Stimulated activated CD4-positive, alpha-beta T cell treated with anti-CD3 and anti-CD28 coated beads, Interleukin-2, amount 100 ng/mL, for 24 hours (primary cell): ENCODE measurements at regions not wholly inside any gene's neighbourhood (a gene's known extent, or its start where the extent isn't known, plus 50 kb on each side); places are given as distances from the start of the nearest gene placed in this dataset.
"Not testable (repeated sequence)": the region's sequence is repeated elsewhere in the genome, so short reads cannot be mapped to it uniquely, and the experiment has no call there.

ENCODE experiments used
- DNase-seq, 2 donors: peaks; one replicate each; pipeline ENCODE4 v3.0.0-alpha.2; 2020

- no peak for DNase-seq
Measured at GRCh38 chr5:68679041-68679440, 414.8 kb upstream of the SLC30A5 start.

DNA sequence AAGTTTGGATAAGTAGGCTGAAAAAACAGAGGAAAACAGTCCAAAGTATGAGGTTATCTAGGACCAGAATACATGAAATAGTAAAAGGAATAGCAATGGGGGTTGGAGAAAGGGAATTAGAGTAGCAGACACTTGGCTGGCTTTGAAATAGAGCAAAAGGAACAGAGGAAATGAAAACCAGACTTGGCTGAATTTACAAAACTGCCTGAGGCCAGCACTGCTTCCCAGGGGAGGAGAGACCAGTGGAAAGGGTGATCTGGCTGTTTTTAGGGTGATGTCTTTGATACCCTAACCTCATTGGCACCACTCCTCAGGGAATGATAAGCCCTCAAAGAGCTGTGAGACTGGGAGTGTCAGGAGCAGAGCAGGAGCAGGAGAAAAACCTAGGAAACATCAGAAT is 413.4 kb upstream of the SLC30A5 start:
- no peak for DNase-seq

GRCh38 chr5:68681929-68682328 is 411.9 kb upstream of the SLC30A5 start:
- no peak for DNase-seq

GRCh38 chr5:68682400-68683160 is 411.2 kb upstream of the SLC30A5 start:
- DNase-seq = no peak

DNA sequence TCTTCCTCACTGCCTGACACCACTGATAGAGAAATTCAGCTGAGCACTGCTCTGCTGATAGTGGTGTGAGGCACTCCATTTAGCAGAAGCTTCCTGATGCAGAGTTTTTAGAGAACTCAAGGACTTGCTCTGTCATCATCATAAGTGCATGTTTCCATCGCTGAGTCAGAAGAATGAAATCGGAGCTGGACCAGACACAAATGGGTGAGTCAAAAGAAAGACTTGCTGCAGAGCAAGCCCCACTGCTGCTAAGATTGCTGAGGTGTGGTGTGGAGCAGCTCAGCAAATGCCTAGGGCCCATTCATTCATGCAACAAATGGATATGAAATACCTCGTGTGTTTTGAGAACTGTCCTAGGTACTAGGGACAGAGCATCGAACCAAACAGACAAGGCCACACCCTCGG is 410.2 kb upstream of the SLC30A5 start:
- no peak for DNase-seq

DNA sequence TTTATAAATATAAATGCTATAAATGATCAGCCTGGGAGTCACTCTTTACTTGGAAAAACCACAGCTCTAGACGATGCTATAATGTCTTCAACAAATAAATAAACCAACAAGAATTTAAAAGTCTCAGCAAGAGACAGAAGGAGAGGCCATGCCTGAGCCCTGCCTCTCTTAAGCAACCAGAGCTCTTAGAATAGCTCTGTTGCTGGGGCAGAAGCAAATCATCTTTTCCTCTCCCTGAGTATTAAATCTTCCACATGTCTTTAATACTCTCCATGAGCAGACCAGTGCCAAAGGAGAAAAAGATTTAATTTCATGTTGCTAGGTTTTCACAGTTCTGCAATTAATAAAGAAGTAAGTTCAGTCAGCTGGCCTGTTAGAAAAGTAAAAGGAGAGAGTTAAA is 408.0 kb upstream of the SLC30A5 start:
- no peak for DNase-seq

- no peak for DNase-seq
Measured at GRCh38 chr5:68688547-68688946, 405.3 kb upstream of the SLC30A5 start.

DNA sequence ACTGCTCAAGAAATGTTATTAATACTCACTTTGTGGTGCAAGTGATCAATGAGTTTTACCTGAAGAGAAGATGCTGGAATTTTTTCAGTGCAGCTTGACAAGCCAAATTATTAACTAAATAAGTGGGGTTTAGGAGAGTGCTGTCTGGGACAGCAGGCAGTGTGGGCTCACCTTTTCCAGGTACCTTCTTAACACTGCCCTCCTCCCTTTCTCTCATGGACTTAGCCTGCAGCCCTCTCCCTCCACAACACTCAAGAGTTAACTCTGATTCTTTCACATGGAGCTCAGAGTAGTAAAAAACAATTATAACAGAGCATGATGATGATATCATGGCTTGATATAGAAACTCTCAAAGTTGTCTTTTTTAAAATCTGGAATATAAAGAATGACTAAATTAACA is 404.8 kb upstream of the SLC30A5 start:
- no peak for DNase-seq

GRCh38 chr5:68691874-68692273 is 401.9 kb upstream of the SLC30A5 start:
- DNase-seq = not testable (repeated sequence)

DNA sequence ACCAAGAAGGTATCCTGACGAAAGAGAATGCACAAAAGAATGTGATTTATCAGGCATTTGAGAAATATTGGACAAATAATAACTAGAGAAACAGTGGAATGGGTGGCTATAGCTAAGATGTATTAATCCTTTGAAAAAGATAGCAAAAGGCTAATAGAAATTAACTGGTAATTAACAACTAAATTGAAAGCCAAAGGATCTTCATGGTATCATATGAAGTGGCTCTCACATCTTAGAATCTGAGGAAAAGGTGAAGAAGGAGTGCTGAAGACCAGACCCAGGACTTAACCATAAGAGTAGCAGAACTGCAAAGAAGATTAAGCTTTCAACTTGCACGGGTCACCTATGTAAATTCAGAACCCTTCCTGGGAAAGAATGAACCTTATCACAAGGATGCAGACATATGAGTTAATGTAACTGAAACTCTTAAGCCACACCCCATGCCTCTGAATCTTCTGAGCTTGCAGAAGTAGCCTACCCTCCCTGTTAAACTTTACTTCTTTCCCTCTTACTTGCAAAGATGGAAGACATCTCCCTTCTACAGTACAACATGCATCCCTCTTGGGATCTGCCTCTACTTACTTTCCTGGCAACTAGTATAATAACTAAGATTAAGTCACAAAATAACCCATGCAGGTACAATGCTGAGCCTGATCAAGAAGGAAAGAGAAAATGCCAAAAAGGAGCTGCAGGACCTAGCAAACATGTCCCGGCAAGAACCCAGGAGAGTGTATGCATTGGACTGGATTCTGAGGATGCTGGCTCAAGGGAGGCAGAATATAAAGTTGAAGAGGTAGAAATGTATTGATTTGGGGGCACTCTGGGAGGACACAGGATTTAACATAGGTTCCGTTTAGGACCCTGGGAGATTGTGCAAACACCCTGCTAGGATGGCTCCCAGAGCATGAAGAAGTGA is 395.5 kb upstream of the SLC30A5 start:
- DNase-seq = no peak

- DNase-seq = no peak
Measured at GRCh38 chr5:68699966-68700365, 393.8 kb upstream of the SLC30A5 start.

GRCh38 chr5:68707575-68707974 is 386.2 kb upstream of the SLC30A5 start:
- no peak for DNase-seq

- DNase-seq = no peak
Measured at GRCh38 chr5:68708156-68708841, 385.5 kb upstream of the SLC30A5 start.

DNA sequence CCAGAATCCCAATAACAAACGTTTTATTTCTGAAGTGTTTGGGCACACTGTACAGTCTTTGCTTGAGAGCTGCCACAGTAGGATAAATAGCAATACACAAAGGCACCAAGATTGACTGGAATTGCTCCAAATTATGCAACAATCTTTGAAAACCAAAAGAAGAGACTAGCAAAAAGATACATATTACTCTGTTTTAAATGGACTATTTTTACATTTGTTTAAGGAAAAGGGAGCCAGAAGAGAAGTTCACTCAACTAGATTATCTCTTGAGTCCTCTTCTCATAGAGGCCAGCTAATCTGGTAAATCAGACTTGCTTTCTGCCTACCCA is 385.0 kb upstream of the SLC30A5 start:
- DNase-seq = no peak

- no peak for DNase-seq
Measured at GRCh38 chr5:68709239-68709638, 384.6 kb upstream of the SLC30A5 start.

GRCh38 chr5:68710514-68710913 is 383.3 kb upstream of the SLC30A5 start:
- no peak for DNase-seq

DNA sequence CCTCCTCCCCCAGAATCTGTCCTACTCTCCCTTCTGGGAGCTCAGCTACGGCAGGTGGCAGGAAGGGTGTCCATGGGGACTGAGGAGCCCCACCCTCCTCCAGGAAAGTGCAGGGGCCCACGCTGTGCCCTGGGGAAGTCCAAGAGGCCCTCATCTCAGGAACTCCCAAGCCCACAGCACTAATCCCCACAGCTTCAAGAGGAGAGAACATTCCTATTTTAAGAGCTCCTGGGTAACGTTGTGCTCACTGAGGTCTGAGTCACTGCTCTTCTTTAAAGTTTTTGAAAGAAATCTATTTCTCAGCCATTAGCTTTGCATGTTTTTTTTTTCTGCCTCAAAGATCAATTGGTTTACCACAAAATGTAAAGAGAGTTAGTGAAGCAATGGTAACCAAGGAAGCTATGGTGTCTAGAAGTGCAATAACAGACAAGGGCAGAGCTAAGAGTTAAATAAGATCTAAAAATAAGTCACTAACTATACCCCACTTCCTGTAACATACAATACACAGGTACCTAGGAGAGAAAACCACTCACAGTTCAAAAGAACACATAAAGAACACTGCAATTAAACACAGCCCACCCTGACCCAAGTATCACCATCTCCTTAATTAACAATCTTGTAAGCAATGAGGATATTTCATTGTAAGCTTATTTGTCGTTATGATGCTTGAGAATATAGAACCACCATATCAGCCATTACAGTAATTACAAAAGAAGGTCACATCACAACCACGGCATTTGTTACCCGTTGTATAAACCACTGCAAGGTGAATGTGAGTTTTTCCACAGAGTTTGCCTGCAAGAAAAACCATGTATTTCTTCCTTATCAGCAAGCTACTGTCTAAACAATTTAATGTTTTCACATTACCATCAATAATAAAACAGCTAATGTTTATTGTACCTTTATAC is 382.3 kb upstream of the SLC30A5 start:
- peak in 1 of 2 donors; percentile 2 for DNase-seq

- no peak for DNase-seq
Measured at GRCh38 chr5:68714810-68715209, 379.0 kb upstream of the SLC30A5 start.

GRCh38 chr5:68720884-68721610 is 372.8 kb upstream of the SLC30A5 start:
- no peak for DNase-seq

GRCh38 chr5:68722357-68722756 is 371.5 kb upstream of the SLC30A5 start:
- DNase-seq = no peak

DNA sequence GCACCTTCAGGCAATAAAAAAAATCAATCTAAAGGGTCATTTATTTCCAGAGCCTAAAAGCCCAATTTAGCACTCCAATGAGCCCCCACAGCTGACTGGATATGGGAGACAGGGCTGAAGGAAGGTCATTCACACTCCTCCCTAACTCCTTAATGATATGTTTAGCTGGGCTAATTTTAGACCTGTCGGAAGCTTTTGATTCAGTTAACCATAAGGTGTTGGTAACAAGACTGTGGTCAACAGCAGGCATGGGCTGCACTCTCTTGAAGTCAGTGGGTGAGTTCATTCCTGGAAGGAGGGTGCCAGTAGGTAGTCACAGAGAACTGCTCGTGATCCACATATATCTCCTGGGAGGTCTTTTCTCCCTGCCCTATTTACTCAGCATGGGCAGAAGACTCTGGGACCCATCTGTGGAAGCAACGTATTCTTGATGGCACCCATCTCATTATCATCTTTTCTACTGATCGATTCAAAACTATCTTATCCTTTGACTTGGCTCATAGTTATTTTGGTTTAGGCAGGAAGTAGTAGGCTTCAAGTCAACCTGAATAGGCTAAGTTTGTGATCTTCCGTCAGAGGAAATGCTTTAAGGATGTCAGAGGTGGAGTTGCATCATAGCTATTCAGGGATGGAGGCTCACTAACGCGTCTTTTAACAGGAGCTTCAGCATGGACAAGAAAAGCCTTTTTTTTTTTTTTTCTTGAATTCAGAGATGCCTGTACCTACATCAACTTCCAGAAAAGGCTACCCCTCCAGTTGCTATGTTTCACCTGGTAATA is 367.7 kb upstream of the SLC30A5 start:
- DNase-seq = no peak
